ENCODE measurements at regions not wholly inside any gene's neighbourhood (a gene's known extent, or its start where the extent isn't known, plus 50 kb on each side); places are given as distances from the start of the nearest gene placed in this dataset.

DNA sequence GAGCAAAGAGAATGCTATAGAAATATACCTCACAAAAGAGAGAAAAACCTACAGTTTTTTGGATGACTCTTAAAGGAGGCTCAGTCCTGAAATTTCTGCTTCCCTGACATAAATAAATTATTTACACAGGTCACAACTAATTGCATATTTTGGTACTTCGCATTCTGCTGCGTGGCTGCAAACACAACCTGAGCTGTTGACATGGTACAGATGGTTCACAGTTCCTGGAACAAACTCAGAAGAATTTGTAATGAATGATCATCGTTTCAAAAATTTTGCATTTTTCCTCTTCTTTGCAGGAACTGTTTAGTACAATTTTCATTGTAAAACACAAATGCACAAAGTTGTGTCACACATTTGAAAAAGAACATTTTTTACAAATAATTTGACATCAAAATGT is 313.7 kb upstream of the SYT1 start:
- TF ChIP-seq, protein P1, sequence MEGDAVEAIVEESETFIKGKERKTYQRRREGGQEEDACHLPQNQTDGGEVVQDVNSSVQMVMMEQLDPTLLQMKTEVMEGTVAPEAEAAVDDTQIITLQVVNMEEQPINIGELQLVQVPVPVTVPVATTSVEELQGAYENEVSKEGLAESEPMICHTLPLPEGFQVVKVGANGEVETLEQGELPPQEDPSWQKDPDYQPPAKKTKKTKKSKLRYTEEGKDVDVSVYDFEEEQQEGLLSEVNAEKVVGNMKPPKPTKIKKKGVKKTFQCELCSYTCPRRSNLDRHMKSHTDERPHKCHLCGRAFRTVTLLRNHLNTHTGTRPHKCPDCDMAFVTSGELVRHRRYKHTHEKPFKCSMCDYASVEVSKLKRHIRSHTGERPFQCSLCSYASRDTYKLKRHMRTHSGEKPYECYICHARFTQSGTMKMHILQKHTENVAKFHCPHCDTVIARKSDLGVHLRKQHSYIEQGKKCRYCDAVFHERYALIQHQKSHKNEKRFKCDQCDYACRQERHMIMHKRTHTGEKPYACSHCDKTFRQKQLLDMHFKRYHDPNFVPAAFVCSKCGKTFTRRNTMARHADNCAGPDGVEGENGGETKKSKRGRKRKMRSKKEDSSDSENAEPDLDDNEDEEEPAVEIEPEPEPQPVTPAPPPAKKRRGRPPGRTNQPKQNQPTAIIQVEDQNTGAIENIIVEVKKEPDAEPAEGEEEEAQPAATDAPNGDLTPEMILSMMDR (IDR thresholded peaks at IDR 0.05): no peak
- TF ChIP-seq EP300 (IDR thresholded peaks at IDR 0.05) (no peak), POLR2A (IDR thresholded peaks at IDR 0.05) (no peak)
